ACC112 (cell line): ENCODE measurements at regions not wholly inside any gene's neighbourhood (a gene's known extent, or its start where the extent isn't known, plus 50 kb on each side); places are given as distances from the start of the nearest gene placed in this dataset.

Experiments
- H2AFZ ChIP-seq: fragments of 200-600 bp; sonication (generic); one replicate; pipeline ENCODE4 v1.6.0; 2017; ENCODE audit warnings: antibody characterized with exemption, low read length; ENCODE audit not compliant: unreplicated experiment
- H3K27ac ChIP-seq: fragments of 200-600 bp; sonication (generic); 2 replicates; pipeline ENCODE4 v1.5.1; 2014; ENCODE audit warnings: low read depth, mild to moderate bottlenecking, antibody characterized with exemption, low read length, moderate library complexity
- H3K27me3 ChIP-seq: fragments of 200-600 bp; sonication (generic); 2 replicates; pipeline ENCODE4 v1.6.1; 2014; ENCODE audit warnings: mild to moderate bottlenecking, antibody characterized with exemption, low read length, moderate library complexity, mixed read lengths; ENCODE audit not compliant: insufficient read depth
- H3K36me3 ChIP-seq: fragments of 200-600 bp; sonication (generic); 2 replicates; pipeline ENCODE4 v1.6.1; 2016; ENCODE audit warnings: mild to moderate bottlenecking, antibody characterized with exemption, low read length, moderate library complexity, mixed read lengths; ENCODE audit not compliant: insufficient read depth
- H3K4me1 ChIP-seq: fragments of 200-600 bp; sonication (generic); one replicate; pipeline ENCODE4 v1.6.1; 2016; ENCODE audit warnings: low read length, mixed read lengths; ENCODE audit not compliant: insufficient read depth, unreplicated experiment, control insufficient read depth
- H3K4me3 ChIP-seq: fragments of 200-600 bp; sonication (generic); 2 replicates; pipeline ENCODE4 v1.5.1; 2014; ENCODE audit warnings: mild to moderate bottlenecking, low read depth, low read length
- H3K79me2 ChIP-seq: fragments of 200-600 bp; sonication (generic); one replicate; pipeline ENCODE4 v1.6.0; 2016; ENCODE audit warnings: low read length; ENCODE audit not compliant: control insufficient read depth, unreplicated experiment, insufficient read depth

- no peaks in the 10 kb centered on the region for H3K79me2 ChIP-seq
- H3K27ac ChIP-seq: no peak overlapping the region
- no peaks in the 10 kb centered on the region for H3K36me3 ChIP-seq
- H3K27me3 ChIP-seq: no peaks in the 10 kb centered on the region
- H3K4me3 ChIP-seq: no peak overlapping the region
- no peak overlapping the region for H2AFZ ChIP-seq
- peaks cover 15% of the 10 kb centered on the region for H3K4me1 ChIP-seq
Measured at GRCh38 chr5:125298258-125298657, 551.8 kb upstream of the ZNF608 start.

DNA sequence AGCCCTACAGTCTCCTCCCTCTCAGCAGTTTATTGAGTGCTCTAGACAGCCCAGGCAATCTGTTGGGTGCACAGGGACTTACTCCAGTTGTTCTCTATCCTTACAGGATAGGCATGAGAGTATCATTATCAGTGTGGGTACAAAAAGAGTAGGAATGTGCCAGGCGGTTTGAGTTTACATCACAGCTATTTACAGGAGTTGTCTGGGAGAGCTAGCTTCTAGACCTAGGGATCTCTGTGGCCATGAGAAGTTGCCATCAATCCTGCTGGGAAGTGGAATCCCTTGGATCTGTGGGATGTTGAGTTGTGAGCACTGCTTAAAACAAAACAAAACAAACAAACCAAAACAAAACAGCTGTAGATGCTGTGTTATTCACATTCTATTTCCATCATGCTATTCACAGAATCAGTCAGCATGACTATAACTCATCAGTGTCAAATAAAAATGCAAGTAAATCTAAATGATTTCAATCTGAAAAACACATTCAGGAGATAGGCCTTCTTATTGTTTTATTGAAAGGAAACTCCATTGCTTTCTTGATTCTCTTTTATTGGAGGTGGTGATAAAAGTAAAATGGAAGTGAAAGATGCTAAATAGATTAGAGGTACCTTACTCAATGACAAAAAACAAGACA, 552.4 kb upstream of the ZNF608 start:
- H3K4me3 ChIP-seq: no peak overlapping the region
- H3K27me3 ChIP-seq: no peaks in the 10 kb centered on the region
- H3K36me3 ChIP-seq: no peaks in the 10 kb centered on the region
- H3K4me1 ChIP-seq: peaks cover 15% of the 10 kb centered on the region
- peak overlapping the region; percentile 11 for H2AFZ ChIP-seq
- H3K27ac ChIP-seq: no peak overlapping the region
- no peaks in the 10 kb centered on the region for H3K79me2 ChIP-seq

GRCh38 chr5:125301711-125302110, 555.3 kb upstream of the ZNF608 start:
- Histone ChIP-seq H3K79me2 (no peaks in the 10 kb centered on the region), H3K36me3 (no peaks in the 10 kb centered on the region), H3K27me3 (no peaks in the 10 kb centered on the region), H3K4me1 (peaks cover 3% of the 10 kb centered on the region), H2AFZ (no peak overlapping the region), H3K27ac (no peak overlapping the region), H3K4me3 (no peak overlapping the region)

DNA sequence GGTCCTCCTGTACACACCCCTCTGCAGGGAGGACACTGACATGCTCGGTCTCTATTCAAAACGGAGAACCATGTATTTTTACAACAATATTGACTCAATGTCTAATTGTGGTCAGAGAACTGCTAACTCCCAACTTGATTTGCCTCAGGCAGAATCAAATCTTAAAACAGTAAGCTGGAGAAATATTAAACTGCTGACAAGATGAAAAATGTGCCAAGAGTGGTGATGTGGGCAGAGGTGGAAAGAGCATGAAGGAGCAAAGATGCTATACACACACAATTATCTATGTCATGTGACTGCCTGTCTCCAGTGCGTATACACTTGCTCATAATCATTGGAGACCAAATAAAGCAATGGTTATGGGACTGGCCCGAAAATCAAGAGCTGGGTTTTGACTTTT, 556.1 kb upstream of the ZNF608 start:
- Histone ChIP-seq H3K27ac (no peak overlapping the region), H3K79me2 (no peaks in the 10 kb centered on the region), H2AFZ (no peak overlapping the region), H3K4me1 (peaks cover 3% of the 10 kb centered on the region), H3K27me3 (no peaks in the 10 kb centered on the region), H3K4me3 (no peak overlapping the region), H3K36me3 (no peaks in the 10 kb centered on the region)

- Histone ChIP-seq H3K79me2 (no peaks in the 10 kb centered on the region), H3K36me3 (0 out of 2 replicates have a peak, but pooled peaks cover 3% of the 10 kb centered on the region), H3K4me1 (peaks cover 11% of the 10 kb centered on the region), H3K27ac (no peak overlapping the region), H3K27me3 (no peaks in the 10 kb centered on the region), H2AFZ (no peak overlapping the region), H3K4me3 (no peak overlapping the region)
Measured at GRCh38 chr5:125306741-125307140, 560.3 kb upstream of the ZNF608 start.

DNA sequence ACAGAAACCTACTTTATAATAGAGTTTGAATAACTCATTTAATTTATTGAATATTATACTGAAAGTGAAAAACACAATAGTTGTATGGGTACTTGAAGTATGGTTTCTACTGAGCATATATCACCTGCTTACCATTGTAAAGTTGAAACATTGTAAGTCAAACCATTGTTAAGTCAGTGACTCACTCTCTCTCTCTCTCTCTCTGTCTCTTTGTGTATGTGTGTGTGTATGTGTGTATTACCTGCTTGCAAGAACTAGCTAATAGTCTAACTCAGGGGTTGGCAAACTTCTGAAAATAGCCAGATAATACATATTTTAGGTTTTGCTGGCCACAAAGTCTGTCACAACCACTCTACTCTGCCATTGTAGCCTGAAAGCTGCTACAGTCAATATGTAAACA, 564.3 kb upstream of the ZNF608 start:
- no peak overlapping the region for H3K4me3 ChIP-seq
- no peak overlapping the region for H3K27ac ChIP-seq
- H3K79me2 ChIP-seq: no peaks in the 10 kb centered on the region
- peaks cover 15% of the 10 kb centered on the region for H3K4me1 ChIP-seq
- H3K36me3 ChIP-seq: 0 out of 2 replicates have a peak, but pooled peaks cover 3% of the 10 kb centered on the region
- H2AFZ ChIP-seq: no peak overlapping the region
- no peaks in the 10 kb centered on the region for H3K27me3 ChIP-seq

- peak overlapping the region; percentile 74 for H3K27ac ChIP-seq
- H3K36me3 ChIP-seq: 0 out of 2 replicates have a peak, but pooled peaks cover 3% of the 10 kb centered on the region
- no peaks in the 10 kb centered on the region for H3K79me2 ChIP-seq
- no peak overlapping the region for H3K4me3 ChIP-seq
- H2AFZ ChIP-seq: peak overlapping the region; percentile 29
- no peaks in the 10 kb centered on the region for H3K27me3 ChIP-seq
- H3K4me1 ChIP-seq: peaks cover 15% of the 10 kb centered on the region
Measured at GRCh38 chr5:125311743-125312142, 565.3 kb upstream of the ZNF608 start.

GRCh38 chr5:125313555-125313954, 567.1 kb upstream of the ZNF608 start:
- no peak overlapping the region for H3K4me3 ChIP-seq
- peaks cover 15% of the 10 kb centered on the region for H3K4me1 ChIP-seq
- H3K27ac ChIP-seq: no peak overlapping the region
- H3K27me3 ChIP-seq: no peaks in the 10 kb centered on the region
- H2AFZ ChIP-seq: no peak overlapping the region
- 0 out of 2 replicates have a peak, but pooled peaks cover 3% of the 10 kb centered on the region for H3K36me3 ChIP-seq
- no peaks in the 10 kb centered on the region for H3K79me2 ChIP-seq

GRCh38 chr5:125315306-125315705, 568.9 kb upstream of the ZNF608 start:
- Histone ChIP-seq H3K27me3 (no peaks in the 10 kb centered on the region), H3K79me2 (no peaks in the 10 kb centered on the region), H3K4me1 (peaks cover 15% of the 10 kb centered on the region), H3K27ac (no peak overlapping the region), H2AFZ (no peak overlapping the region), H3K4me3 (no peak overlapping the region), H3K36me3 (0 out of 2 replicates have a peak, but pooled peaks cover 3% of the 10 kb centered on the region)

DNA sequence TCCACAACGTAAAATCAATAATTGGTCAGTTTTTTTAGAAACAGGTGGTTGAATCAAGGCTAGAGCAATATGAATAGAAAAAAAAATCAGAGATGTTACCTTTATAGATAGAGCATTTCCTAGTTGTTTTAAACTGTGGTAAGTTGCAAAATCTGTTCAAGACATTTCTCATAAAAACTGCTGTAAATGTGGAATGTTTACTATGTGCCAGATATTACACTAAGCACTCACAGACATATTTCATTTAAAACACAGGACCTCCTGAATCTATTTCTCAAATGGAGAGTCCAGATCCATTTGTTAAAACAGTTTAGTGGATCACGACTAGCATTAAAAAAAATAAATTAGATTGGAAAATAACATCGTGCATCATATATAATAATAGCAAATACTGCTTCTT, 570.0 kb upstream of the ZNF608 start:
- H2AFZ ChIP-seq: no peak overlapping the region
- no peak overlapping the region for H3K4me3 ChIP-seq
- H3K4me1 ChIP-seq: peaks cover 8% of the 10 kb centered on the region
- no peaks in the 10 kb centered on the region for H3K27me3 ChIP-seq
- no peaks in the 10 kb centered on the region for H3K79me2 ChIP-seq
- H3K27ac ChIP-seq: no peak overlapping the region
- H3K36me3 ChIP-seq: no peaks in the 10 kb centered on the region

GRCh38 chr5:125316915-125317535, 570.6 kb upstream of the ZNF608 start:
- Histone ChIP-seq H3K36me3 (no peaks in the 10 kb centered on the region), H3K79me2 (no peaks in the 10 kb centered on the region), H3K27me3 (no peaks in the 10 kb centered on the region), H3K4me1 (peaks cover 2% of the 10 kb centered on the region), H3K27ac (no peak overlapping the region), H2AFZ (no peak overlapping the region), H3K4me3 (no peak overlapping the region)
